ENCODE measurements at regions not wholly inside any gene's neighbourhood (a gene's known extent, or its start where the extent isn't known, plus 50 kb on each side); places are given as distances from the start of the nearest gene placed in this dataset.

DNA sequence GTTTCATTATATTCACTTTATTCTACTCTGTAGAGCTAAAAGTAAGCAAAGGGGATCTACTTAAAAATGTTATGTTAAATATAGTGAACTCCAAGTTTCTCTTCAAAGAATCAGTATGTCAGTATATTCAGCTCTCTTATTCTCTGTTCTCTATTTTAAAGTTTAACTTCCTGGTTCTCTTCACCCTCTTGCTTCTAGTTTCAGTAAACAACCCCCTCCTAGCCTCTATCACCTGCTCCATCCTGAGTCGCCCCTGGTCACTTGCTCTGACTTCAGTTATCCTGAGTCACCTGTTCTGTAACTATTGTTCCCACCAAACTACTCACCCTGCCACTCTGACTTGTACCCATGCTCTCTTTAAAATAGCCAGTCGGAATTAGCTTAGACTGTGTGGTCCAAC lies 180.9 kb upstream of the AADAT start:
- no peaks in the 10 kb centered on the region for H3K9me3 Mint-ChIP-seq (ENCODE audit: insufficient read depth)
- H3K27ac Mint-ChIP-seq = no peak overlapping the region
- Histone ChIP-seq H3K79me2 (ENCODE audit: control insufficient read depth, insufficient read depth, low read length) (no peaks in the 10 kb centered on the region), H3K27me3 (replicated peaks in 1 of 4; ENCODE audit: control extremely low read depth in 1 of 4, control insufficient read depth in 3 of 4, insufficient read depth in 4 of 4, low read length in 3 of 4) (no peaks in the 10 kb centered on the region), H4K20me1 (ENCODE audit: control insufficient read depth, insufficient read depth, low read length, poor library complexity, severe bottlenecking) (no peaks in the 10 kb centered on the region), H2AFZ (ENCODE audit: insufficient read depth, low read depth, low read length, poor library complexity, severe bottlenecking) (no peak overlapping the region), H3K4me3 (ENCODE audit: control extremely low read depth in 1 of 5, extremely low read depth in 1 of 5, insufficient read depth in 1 of 5, low read depth in 2 of 5, low read length in 4 of 5) (no peak overlapping the region), H3K9me3 (ENCODE audit: control extremely low read depth in 1 of 3, control insufficient read depth in 2 of 3, insufficient read depth in 1 of 3, low read length in 2 of 3) (no peaks in the 10 kb centered on the region), H3K4me2 (replicated peaks; ENCODE audit: low read depth, low read length, poor library complexity, severe bottlenecking) (no peak overlapping the region), H3K4me1 (ENCODE audit: control insufficient read depth in 2 of 2, insufficient read depth in 2 of 2, low read length in 2 of 2) (no peaks in the 10 kb centered on the region), H3K27ac (ENCODE audit: low read length in 2 of 2) (no peak overlapping the region), H3K36me3 (replicated peaks in 1 of 2; ENCODE audit: control extremely low read depth in 1 of 2, control insufficient read depth in 1 of 2, extremely low read depth in 1 of 2, insufficient read depth in 2 of 2, low read length in 1 of 2) (no peaks in the 10 kb centered on the region), H3K9ac (ENCODE audit: low read length) (no peak overlapping the region)
- peaks cover 3% of the 10 kb centered on the region for H3K4me1 Mint-ChIP-seq
- CTCF ChIA-PET = interaction anchor here (1.4 to 2.0 kb wide), 2 partner anchors 10 to 12 kb away, joined by 3 to 8 read pairs; no protein-coding TSS in a partner anchor
- intact Hi-C loops (cut with micrococcal nuclease) = no loop called here
- POLR2A ChIA-PET = no interaction called here
- 62% methylated on average over 2 of the region's 2 CpGs for WGBS (ENCODE audit: insufficient coverage)
- H3K27me3 Mint-ChIP-seq = peaks cover 10% of the 10 kb centered on the region
- ATAC-seq (ENCODE audit: low read depth) = no peak
- DNase-seq = no peak
- H3K4me3 Mint-ChIP-seq = no peak overlapping the region
- TF ChIP-seq, protein P1, sequence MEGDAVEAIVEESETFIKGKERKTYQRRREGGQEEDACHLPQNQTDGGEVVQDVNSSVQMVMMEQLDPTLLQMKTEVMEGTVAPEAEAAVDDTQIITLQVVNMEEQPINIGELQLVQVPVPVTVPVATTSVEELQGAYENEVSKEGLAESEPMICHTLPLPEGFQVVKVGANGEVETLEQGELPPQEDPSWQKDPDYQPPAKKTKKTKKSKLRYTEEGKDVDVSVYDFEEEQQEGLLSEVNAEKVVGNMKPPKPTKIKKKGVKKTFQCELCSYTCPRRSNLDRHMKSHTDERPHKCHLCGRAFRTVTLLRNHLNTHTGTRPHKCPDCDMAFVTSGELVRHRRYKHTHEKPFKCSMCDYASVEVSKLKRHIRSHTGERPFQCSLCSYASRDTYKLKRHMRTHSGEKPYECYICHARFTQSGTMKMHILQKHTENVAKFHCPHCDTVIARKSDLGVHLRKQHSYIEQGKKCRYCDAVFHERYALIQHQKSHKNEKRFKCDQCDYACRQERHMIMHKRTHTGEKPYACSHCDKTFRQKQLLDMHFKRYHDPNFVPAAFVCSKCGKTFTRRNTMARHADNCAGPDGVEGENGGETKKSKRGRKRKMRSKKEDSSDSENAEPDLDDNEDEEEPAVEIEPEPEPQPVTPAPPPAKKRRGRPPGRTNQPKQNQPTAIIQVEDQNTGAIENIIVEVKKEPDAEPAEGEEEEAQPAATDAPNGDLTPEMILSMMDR (IDR thresholded peaks at IDR 0.05) = no peak
- no peak for TF ChIP-seq EZH2 (IDR thresholded peaks at IDR 0.05; ENCODE audit: borderline replicate concordance, insufficient read depth, low read depth, low read length, poor library complexity, severe bottlenecking)

DNA sequence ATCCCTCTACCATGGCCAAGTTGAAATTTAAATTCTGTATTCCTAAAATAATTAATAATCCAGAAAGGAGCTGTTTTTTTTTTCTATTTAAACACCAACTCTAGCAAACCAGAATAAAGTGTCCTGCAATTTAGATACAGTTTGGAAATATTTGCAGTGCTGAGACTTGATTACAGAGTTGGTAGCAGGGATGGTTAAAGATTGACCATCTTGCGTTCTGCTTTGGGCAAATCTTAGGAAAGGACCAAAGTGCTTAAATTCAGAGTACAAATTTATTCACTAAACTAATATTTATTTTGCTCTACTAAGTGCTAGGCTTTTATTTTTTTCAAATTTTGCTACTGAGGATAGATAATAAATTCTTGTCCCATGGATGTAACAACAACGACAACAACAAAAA lies 180.2 kb upstream of the AADAT start:
- TF ChIP-seq, protein P1 (IDR thresholded peaks at IDR 0.05) = no peak
- TF ChIP-seq EZH2 (IDR thresholded peaks at IDR 0.05; ENCODE audit: borderline replicate concordance, insufficient read depth, low read depth, low read length, poor library complexity, severe bottlenecking) = no peak
- CTCF ChIA-PET = interaction anchor here (1.4 to 2.0 kb wide), 2 partner anchors 9 to 12 kb away, joined by 3 to 8 read pairs; no protein-coding TSS in a partner anchor
- H3K27ac Mint-ChIP-seq = no peak overlapping the region

More for the DNA sequence above, 180.2 kb upstream of the AADAT start:
- POLR2A ChIA-PET = no interaction called here
- Histone ChIP-seq H2AFZ (ENCODE audit: insufficient read depth, low read depth, low read length, poor library complexity, severe bottlenecking) (no peak overlapping the region), H3K27me3 (replicated peaks in 1 of 4; ENCODE audit: control extremely low read depth in 1 of 4, control insufficient read depth in 3 of 4, insufficient read depth in 4 of 4, low read length in 3 of 4) (no peaks in the 10 kb centered on the region), H3K27ac (ENCODE audit: low read length in 2 of 2) (no peak overlapping the region), H3K9me3 (ENCODE audit: control extremely low read depth in 1 of 3, control insufficient read depth in 2 of 3, insufficient read depth in 1 of 3, low read length in 2 of 3) (no peaks in the 10 kb centered on the region), H3K79me2 (ENCODE audit: control insufficient read depth, insufficient read depth, low read length) (no peaks in the 10 kb centered on the region), H3K36me3 (replicated peaks in 1 of 2; ENCODE audit: control extremely low read depth in 1 of 2, control insufficient read depth in 1 of 2, extremely low read depth in 1 of 2, insufficient read depth in 2 of 2, low read length in 1 of 2) (no peaks in the 10 kb centered on the region), H4K20me1 (ENCODE audit: control insufficient read depth, insufficient read depth, low read length, poor library complexity, severe bottlenecking) (no peaks in the 10 kb centered on the region), H3K4me3 (ENCODE audit: control extremely low read depth in 1 of 5, extremely low read depth in 1 of 5, insufficient read depth in 1 of 5, low read depth in 2 of 5, low read length in 4 of 5) (no peak overlapping the region), H3K4me1 (ENCODE audit: control insufficient read depth in 2 of 2, insufficient read depth in 2 of 2, low read length in 2 of 2) (no peaks in the 10 kb centered on the region), H3K9ac (ENCODE audit: low read length) (no peak overlapping the region), H3K4me2 (replicated peaks; ENCODE audit: low read depth, low read length, poor library complexity, severe bottlenecking) (no peak overlapping the region)
- no peak for DNase-seq
- Mint-ChIP-seq H3K27me3 (peaks cover 10% of the 10 kb centered on the region), H3K4me1 (peaks cover 3% of the 10 kb centered on the region), H3K9me3 (ENCODE audit: insufficient read depth) (no peaks in the 10 kb centered on the region), H3K4me3 (no peak overlapping the region)
- intact Hi-C loops (cut with micrococcal nuclease) = no loop called here
- ATAC-seq (ENCODE audit: low read depth) = no peak
- no CpG with 5 or more reads among the region's 2 CpGs for WGBS (ENCODE audit: insufficient coverage)
